ENCODE measurements at regions not wholly inside any gene's neighbourhood (a gene's known extent, or its start where the extent isn't known, plus 50 kb on each side); places are given as distances from the start of the nearest gene placed in this dataset.

DNA sequence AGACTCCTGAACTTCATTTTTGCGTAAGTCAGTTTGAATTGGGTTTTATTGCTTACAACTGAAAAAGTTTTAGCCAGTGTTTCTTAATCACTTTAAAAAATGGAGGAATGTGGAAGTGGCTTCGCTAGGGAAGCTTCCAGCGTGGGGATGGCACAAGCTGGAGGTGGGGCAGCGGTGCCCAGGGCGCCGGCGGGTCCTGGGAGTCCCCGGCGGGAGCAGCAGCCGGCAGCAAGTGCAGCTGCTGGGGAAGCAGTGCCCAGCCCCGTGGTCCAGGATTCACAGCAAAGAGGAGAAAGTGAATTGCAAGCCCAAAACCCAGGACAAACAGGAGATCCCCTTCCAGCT is 301.8 kb upstream of the PROK2 start:
- TF ChIP-seq FOSL2 (IDR thresholded peaks at IDR 0.05; ENCODE audit: borderline replicate concordance, low read depth), result no peak
- no peak for TF ChIP-seq SMC3 (IDR thresholded peaks at IDR 0.05; ENCODE audit: low read depth, low read length)
- no peak for TF ChIP-seq EP300 (IDR thresholded peaks at IDR 0.05; ENCODE audit: borderline replicate concordance in 1 of 2, low read depth in 1 of 2, low read length in 1 of 2)
- no peak for TF ChIP-seq TAF1 (IDR thresholded peaks at IDR 0.05; ENCODE audit: borderline replicate concordance, low read depth, low read length)
- CTCF ChIA-PET, result interaction anchor here (1.0 kb wide), 1 partner anchor 12 kb away, joined by 3 read pairs; no protein-coding TSS in a partner anchor

DNA sequence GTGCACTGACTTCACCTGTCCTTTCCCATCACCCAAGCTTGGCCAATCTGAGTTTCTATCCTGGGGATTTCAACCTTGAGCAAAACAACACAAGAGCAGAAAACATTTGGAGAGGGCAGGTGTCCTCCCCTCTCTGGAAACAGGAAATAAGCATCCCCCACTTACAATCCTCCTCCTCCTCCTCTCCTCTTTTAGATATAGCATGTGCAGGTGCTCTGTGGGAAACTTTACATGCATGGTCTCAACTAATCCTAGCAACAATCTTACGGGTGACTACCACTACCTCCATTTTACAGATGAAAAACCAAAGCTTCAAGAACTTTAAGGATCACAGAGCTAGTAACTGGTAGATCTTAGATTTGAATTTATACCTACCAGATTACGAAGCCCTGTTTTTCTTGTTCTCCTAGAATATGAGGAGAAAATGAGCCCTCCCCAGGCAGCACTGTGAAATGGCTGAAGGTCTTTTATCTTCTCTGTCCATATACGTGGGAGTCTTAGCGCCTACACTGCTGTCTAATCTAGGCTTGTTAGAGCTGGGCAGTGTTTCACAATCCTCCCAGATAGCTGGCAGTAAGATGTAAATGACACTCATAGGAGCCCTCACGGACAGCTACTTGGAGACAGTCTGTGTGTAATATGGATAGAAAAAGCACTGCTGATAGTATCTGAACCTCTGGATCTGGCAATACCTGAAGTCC is 301.2 kb upstream of the PROK2 start:
- H3K79me2 ChIP-seq (ENCODE audit: insufficient read depth), result no peaks in the 10 kb centered on the region
- no peak for DNase-seq
- no peak overlapping the region for H3K4me3 ChIP-seq (ENCODE audit: low read depth in 2 of 2, low read length in 1 of 2)
- H3K36me3 ChIP-seq (replicated peaks in 1 of 2; ENCODE audit: control insufficient read depth in 1 of 2, insufficient read depth in 2 of 2, low read length in 1 of 2), result no peaks in the 10 kb centered on the region
- H3K9ac ChIP-seq, result no peak overlapping the region
- H3K27ac ChIP-seq (ENCODE audit: low read depth in 2 of 2, low read length in 1 of 2), result no peak overlapping the region
- POLR2A ChIA-PET, result no interaction called here
- CTCF ChIA-PET, result interaction anchor here (1.0 kb wide), 1 partner anchor 12 kb away, joined by 3 read pairs; no protein-coding TSS in a partner anchor
- H3F3A ChIP-seq (replicated peaks; ENCODE audit: insufficient read depth), result no peaks in the 10 kb centered on the region
- peaks cover 0 to 4% of the 10 kb centered on the region in 2 experiments; a peak in 1 of 4 replicates for H3K4me1 ChIP-seq (ENCODE audit: control insufficient read depth in 1 of 2, insufficient read depth in 2 of 2, low read depth in 1 of 2, low read length in 1 of 2)
- TF ChIP-seq POLR2AphosphoS5 (IDR thresholded peaks at IDR 0.05; ENCODE audit: low read depth, low read length) (no peak), MXI1 (IDR thresholded peaks at IDR 0.05; ENCODE audit: low read depth, low read length) (no peak), GABPA (IDR thresholded peaks at IDR 0.05; ENCODE audit: low read depth) (no peak)
- WGBS (ENCODE audit: low lambda C conversion rate), result 50% methylated on average over 5 of the region's 5 CpGs
- H2AFZ ChIP-seq (ENCODE audit: low read depth), result no peak overlapping the region
- no peak overlapping the region for H3K4me2 ChIP-seq
- H3K9me3 ChIP-seq, result no peaks in the 10 kb centered on the region
- H3K9me2 ChIP-seq, result no peaks in the 10 kb centered on the region
- H4K20me1 ChIP-seq (ENCODE audit: insufficient read depth), result no peaks in the 10 kb centered on the region
- H3K27me3 ChIP-seq (ENCODE audit: insufficient read depth), result no peaks in the 10 kb centered on the region

More for the DNA sequence above, 301.8 kb upstream of the PROK2 start:
- H3K4me2 ChIP-seq, result no peak overlapping the region
- H3K27me3 ChIP-seq (ENCODE audit: insufficient read depth), result peaks cover 3% of the 10 kb centered on the region; the same call in 1 of the 2 replicates
- no peak overlapping the region for H3K9ac ChIP-seq
- H4K20me1 ChIP-seq (ENCODE audit: insufficient read depth), result no peaks in the 10 kb centered on the region
- no peak overlapping the region for H3K4me3 ChIP-seq (ENCODE audit: low read depth in 2 of 2, low read length in 1 of 2)
- H3F3A ChIP-seq (replicated peaks; ENCODE audit: insufficient read depth), result no peaks in the 10 kb centered on the region
- H3K36me3 ChIP-seq (replicated peaks in 1 of 2; ENCODE audit: control insufficient read depth in 1 of 2, insufficient read depth in 2 of 2, low read length in 1 of 2), result no peaks in the 10 kb centered on the region
- 69% methylated on average over 9 of the region's 11 CpGs for WGBS (ENCODE audit: low lambda C conversion rate)
- peaks cover 0 to 4% of the 10 kb centered on the region in 2 experiments; a peak in 1 of 4 replicates for H3K4me1 ChIP-seq (ENCODE audit: control insufficient read depth in 1 of 2, insufficient read depth in 2 of 2, low read depth in 1 of 2, low read length in 1 of 2)
- H2AFZ ChIP-seq (ENCODE audit: low read depth), result no peak overlapping the region
- no peaks in the 10 kb centered on the region for H3K9me3 ChIP-seq
- H3K9me2 ChIP-seq, result no peaks in the 10 kb centered on the region
- no peak overlapping the region for H3K27ac ChIP-seq (ENCODE audit: low read depth in 2 of 2, low read length in 1 of 2)
- POLR2A ChIA-PET, result no interaction called here
- no peak for DNase-seq
- no peaks in the 10 kb centered on the region for H3K79me2 ChIP-seq (ENCODE audit: insufficient read depth)

DNA sequence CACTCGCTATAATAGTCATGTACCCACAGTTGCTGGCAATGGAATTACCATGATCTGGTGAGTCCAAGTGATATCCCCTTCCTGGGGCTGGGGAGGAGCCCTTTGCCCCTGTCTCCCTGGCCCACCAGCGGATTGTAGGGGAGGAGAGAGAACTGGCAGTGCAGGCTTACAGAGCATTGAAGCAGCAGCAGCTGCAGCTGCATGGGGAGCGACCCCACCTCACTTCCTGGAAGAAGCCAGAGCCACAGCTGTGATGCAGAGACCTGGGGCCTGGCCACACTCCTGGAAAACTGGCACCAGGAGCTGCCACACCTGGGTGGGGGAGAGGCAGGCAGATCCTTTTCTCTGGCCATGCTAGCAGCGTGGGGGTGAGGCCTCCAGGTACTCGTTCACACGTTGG is 300.1 kb upstream of the PROK2 start:
- Histone ChIP-seq H3K9ac (no peak overlapping the region), H4K20me1 (ENCODE audit: insufficient read depth) (no peaks in the 10 kb centered on the region), H3K9me2 (no peaks in the 10 kb centered on the region), H3K4me3 (ENCODE audit: low read depth in 2 of 2, low read length in 1 of 2) (no peak overlapping the region), H3K79me2 (ENCODE audit: insufficient read depth) (no peaks in the 10 kb centered on the region), H2AFZ (ENCODE audit: low read depth) (no peak overlapping the region), H3K4me2 (no peak overlapping the region), H3K27ac (ENCODE audit: low read depth in 2 of 2, low read length in 1 of 2) (no peak overlapping the region), H3K27me3 (ENCODE audit: insufficient read depth) (no peaks in the 10 kb centered on the region), H3K4me1 (ENCODE audit: control insufficient read depth in 1 of 2, insufficient read depth in 2 of 2, low read depth in 1 of 2, low read length in 1 of 2) (peaks cover 0 to 4% of the 10 kb centered on the region in 2 experiments; a peak in 1 of 4 replicates), H3K36me3 (replicated peaks in 1 of 2; ENCODE audit: control insufficient read depth in 1 of 2, insufficient read depth in 2 of 2, low read length in 1 of 2) (no peaks in the 10 kb centered on the region), H3F3A (replicated peaks; ENCODE audit: insufficient read depth) (no peaks in the 10 kb centered on the region), H3K9me3 (no peaks in the 10 kb centered on the region)
- TF ChIP-seq TAF1 (IDR thresholded peaks at IDR 0.05; ENCODE audit: borderline replicate concordance, low read depth, low read length), result no peak
- no peak for TF ChIP-seq FOSL2 (IDR thresholded peaks at IDR 0.05; ENCODE audit: borderline replicate concordance, low read depth)
- TF ChIP-seq YY1 (IDR thresholded peaks at IDR 0.05; ENCODE audit: low read depth), result no peak
- TF ChIP-seq FOXJ3 (CRISPR knock-in tag; IDR thresholded peaks at IDR 0.05), result no peak
- no peak for TF ChIP-seq FOXM1 (IDR thresholded peaks at IDR 0.05; ENCODE audit: low read depth)
- no peak for TF ChIP-seq CHD2 (IDR thresholded peaks at IDR 0.05; ENCODE audit: low read length, partially characterized antibody)
- TF ChIP-seq, protein P1, sequence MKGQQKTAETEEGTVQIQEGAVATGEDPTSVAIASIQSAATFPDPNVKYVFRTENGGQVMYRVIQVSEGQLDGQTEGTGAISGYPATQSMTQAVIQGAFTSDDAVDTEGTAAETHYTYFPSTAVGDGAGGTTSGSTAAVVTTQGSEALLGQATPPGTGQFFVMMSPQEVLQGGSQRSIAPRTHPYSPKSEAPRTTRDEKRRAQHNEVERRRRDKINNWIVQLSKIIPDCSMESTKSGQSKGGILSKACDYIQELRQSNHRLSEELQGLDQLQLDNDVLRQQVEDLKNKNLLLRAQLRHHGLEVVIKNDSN (IDR thresholded peaks at IDR 0.05; ENCODE audit: borderline replicate concordance, low read depth), result no peak
- no peak for TF ChIP-seq SIN3A (IDR thresholded peaks at IDR 0.05; ENCODE audit: borderline replicate concordance, low read depth, low read length)
- TF ChIP-seq SMC3 (IDR thresholded peaks at IDR 0.05; ENCODE audit: low read depth, low read length), result no peak
- TF ChIP-seq RCOR1 (IDR thresholded peaks at IDR 0.05; ENCODE audit: low read length), result no peak
- no peak for TF ChIP-seq RXRA (IDR thresholded peaks at IDR 0.05; ENCODE audit: borderline replicate concordance, low read depth)
- TF ChIP-seq NRF1 (IDR thresholded peaks at IDR 0.05; ENCODE audit: low read depth, low read length), result no peak
- TF ChIP-seq GABPA (IDR thresholded peaks at IDR 0.05; ENCODE audit: low read depth), result no peak
- TF ChIP-seq, protein P2, sequence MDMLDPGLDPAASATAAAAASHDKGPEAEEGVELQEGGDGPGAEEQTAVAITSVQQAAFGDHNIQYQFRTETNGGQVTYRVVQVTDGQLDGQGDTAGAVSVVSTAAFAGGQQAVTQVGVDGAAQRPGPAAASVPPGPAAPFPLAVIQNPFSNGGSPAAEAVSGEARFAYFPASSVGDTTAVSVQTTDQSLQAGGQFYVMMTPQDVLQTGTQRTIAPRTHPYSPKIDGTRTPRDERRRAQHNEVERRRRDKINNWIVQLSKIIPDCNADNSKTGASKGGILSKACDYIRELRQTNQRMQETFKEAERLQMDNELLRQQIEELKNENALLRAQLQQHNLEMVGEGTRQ (IDR thresholded peaks at IDR 0.05; ENCODE audit: borderline replicate concordance, low read depth, low read length), result no peak
- TF ChIP-seq MXI1 (IDR thresholded peaks at IDR 0.05; ENCODE audit: low read depth, low read length), result no peak
- TF ChIP-seq, protein P3, sequence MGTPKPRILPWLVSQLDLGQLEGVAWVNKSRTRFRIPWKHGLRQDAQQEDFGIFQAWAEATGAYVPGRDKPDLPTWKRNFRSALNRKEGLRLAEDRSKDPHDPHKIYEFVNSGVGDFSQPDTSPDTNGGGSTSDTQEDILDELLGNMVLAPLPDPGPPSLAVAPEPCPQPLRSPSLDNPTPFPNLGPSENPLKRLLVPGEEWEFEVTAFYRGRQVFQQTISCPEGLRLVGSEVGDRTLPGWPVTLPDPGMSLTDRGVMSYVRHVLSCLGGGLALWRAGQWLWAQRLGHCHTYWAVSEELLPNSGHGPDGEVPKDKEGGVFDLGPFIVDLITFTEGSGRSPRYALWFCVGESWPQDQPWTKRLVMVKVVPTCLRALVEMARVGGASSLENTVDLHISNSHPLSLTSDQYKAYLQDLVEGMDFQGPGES (IDR thresholded peaks at IDR 0.05; ENCODE audit: low read depth, low read length), result no peak
- TF ChIP-seq JUND (IDR thresholded peaks at IDR 0.05), result no peak
- no peak for DNase-seq
- POLR2A ChIA-PET, result no interaction called here
- WGBS (ENCODE audit: low lambda C conversion rate), result 40% methylated on average over 2 of the region's 6 CpGs
- CTCF ChIA-PET, result no interaction called here
